WTC11 (cell line): ENCODE measurements at regions not wholly inside any gene's neighbourhood (a gene's known extent, or its start where the extent isn't known, plus 50 kb on each side); places are given as distances from the start of the nearest gene placed in this dataset.

Source experiments
- ATAC-seq: fragments of 200-7000 bp; cut with Tn5 transposase; 2 replicates; pipeline ENCODE4 v1.10.0; 2021; ENCODE audit warnings: mild to moderate bottlenecking, moderate library complexity
- CTCF ChIA-PET: fragments of 300-600 bp; sonication (Branson Sonifier 250); formaldehyde crosslinking; loops from one replicate; lab custom pipeline; 2021; ENCODE audit warnings: antibody characterized with exemption; lab: Charles Lee
- POLR2A ChIA-PET: fragments of 350-600 bp; sonication (Branson Sonifier 250); formaldehyde crosslinking; loops from one replicate; lab custom pipeline; 2021; ENCODE audit warnings: antibody characterized with exemption; lab: Charles Lee
- DNase-seq: peaks from one replicate; pipeline ENCODE4 v3.0.0; 2021; ENCODE audit warnings: low spot score
- H3K27ac Mint-ChIP-seq: 2 replicates; pipeline ENCODE4 v1.8.0; 2021; ENCODE audit warnings: mixed read lengths
- H3K27me3 Mint-ChIP-seq: 2 replicates; pipeline ENCODE4 v1.8.0; 2021; ENCODE audit warnings: low read depth, mild to moderate bottlenecking, moderate library complexity, mixed read lengths
- H3K36me3 Mint-ChIP-seq: 2 replicates; pipeline ENCODE4 v1.8.0; 2021; ENCODE audit warnings: mixed read lengths
- H3K4me1 Mint-ChIP-seq: 2 replicates; pipeline ENCODE4 v1.8.0; 2022; ENCODE audit warnings: mixed read lengths
- H3K4me3 Mint-ChIP-seq: 2 replicates; pipeline ENCODE4 v1.8.0; 2021; ENCODE audit warnings: mild to moderate bottlenecking, moderate library complexity, mixed read lengths
- H3K9me3 Mint-ChIP-seq: 2 replicates; pipeline ENCODE4 v1.8.0; 2021; ENCODE audit warnings: mixed read lengths
- AFF4 ChIP-seq: sonication (generic); formaldehyde crosslinking; IDR thresholded peaks from 2 replicates; pipeline ENCODE4 v1.8.1; 2023; ENCODE audit warnings: mild to moderate bottlenecking, missing genetic modification reagents, borderline replicate concordance
- ATF3 ChIP-seq: sonication (generic); formaldehyde crosslinking; conservative IDR thresholded peaks from 2 replicates; pipeline ENCODE4 v1.8.1; 2022; ENCODE audit warnings: mild to moderate bottlenecking, missing genetic modification reagents
- CDX4 ChIP-seq: fragments of 250-450 bp; sonication (Bioruptor Pico); IDR thresholded peaks from 2 replicates; pipeline ENCODE4 v1.9.0; 2021; ENCODE audit warnings: moderate library complexity, mild to moderate bottlenecking, inconsistent platforms, borderline replicate concordance
- CREB1 ChIP-seq: sonication (generic); formaldehyde crosslinking; IDR thresholded peaks from 2 replicates; pipeline ENCODE4 v1.8.0; 2023; ENCODE audit warnings: mild to moderate bottlenecking, missing genetic modification reagents
- CTCF ChIP-seq: fragments of 200-600 bp; IDR thresholded peaks from 2 replicates; pipeline ENCODE4 v1.8.0; 2022; ENCODE audit warnings: antibody characterized with exemption
- ELF4 ChIP-seq: sonication (generic); formaldehyde crosslinking; IDR thresholded peaks from 2 replicates; pipeline ENCODE4 v1.8.1; 2022; ENCODE audit warnings: low read depth, mild to moderate bottlenecking, moderate library complexity, missing genetic modification reagents
- FOXP1 ChIP-seq: sonication (generic); formaldehyde crosslinking; IDR thresholded peaks from 2 replicates; pipeline ENCODE4 v1.8.0; 2022; ENCODE audit warnings: missing genetic modification reagents, mild to moderate bottlenecking, moderate library complexity, borderline replicate concordance
- GTF2I ChIP-seq: fragments of 250-450 bp; sonication (Bioruptor Pico); conservative IDR thresholded peaks from 2 replicates; pipeline ENCODE4 v1.4.0; 2021; ENCODE audit warnings: mild to moderate bottlenecking
- HMGA2 ChIP-seq: fragments of 250-450 bp; sonication (Bioruptor Pico); IDR thresholded peaks from 2 replicates; pipeline ENCODE4 v1.4.0; 2021; ENCODE audit warnings: mild to moderate bottlenecking, moderate library complexity
- MXD4 ChIP-seq: fragments of 250-450 bp; sonication (Bioruptor Pico); IDR thresholded peaks from 2 replicates; pipeline ENCODE4 v1.8.0; 2021; ENCODE audit warnings: mild to moderate bottlenecking, moderate library complexity, borderline replicate concordance
- PRDM15 ChIP-seq: sonication (generic); formaldehyde crosslinking; IDR thresholded peaks from 2 replicates; pipeline ENCODE4 v1.8.0; 2022; ENCODE audit warnings: missing genetic modification reagents
- ZNF232 ChIP-seq: sonication (generic); formaldehyde crosslinking; IDR thresholded peaks from 2 replicates; pipeline ENCODE4 v1.8.0; 2022; ENCODE audit warnings: mild to moderate bottlenecking, missing genetic modification reagents
- ZNF512 ChIP-seq: sonication (generic); formaldehyde crosslinking; IDR thresholded peaks from 2 replicates; pipeline ENCODE4 v1.8.1; 2022; ENCODE audit warnings: missing genetic modification reagents, borderline replicate concordance
- ZNF671 ChIP-seq: fragments of 250-450 bp; sonication (Bioruptor Pico); IDR thresholded peaks from 2 replicates; pipeline ENCODE4 v1.8.0; 2021; ENCODE audit warnings: mild to moderate bottlenecking

- CTCF ChIA-PET, result no interaction called here
- H3K27ac Mint-ChIP-seq, result no peak overlapping the region
- peaks cover 6% of the 10 kb centered on the region; the same call in 1 of the 2 replicates for H3K9me3 Mint-ChIP-seq
- POLR2A ChIA-PET, result no interaction called here
- H3K4me1 Mint-ChIP-seq, result peaks cover 20% of the 10 kb centered on the region
- ATAC-seq, result no peak
- H3K4me3 Mint-ChIP-seq, result no peak overlapping the region
- H3K27me3 Mint-ChIP-seq, result no peaks in the 10 kb centered on the region
- H3K36me3 Mint-ChIP-seq, result no peaks in the 10 kb centered on the region
- TF ChIP-seq ZNF671 (CRISPR knock-in tag) (no peak), CREB1 (no peak), MXD4 (CRISPR knock-in tag) (no peak), PRDM15 (CRISPR knock-in tag) (no peak), FOXP1 (CRISPR knock-in tag) (no peak)
- DNase-seq, result no peak
Observed at GRCh38 chr4:54498661-54499111, 159.1 kb upstream of the KIT start.

- Mint-ChIP-seq H3K4me3 (no peak overlapping the region), H3K27ac (no peak overlapping the region; the same call in 1 of the 2 replicates)
- POLR2A ChIA-PET, result no interaction called here
Observed at GRCh38 chr4:54499308-54500074, 158.3 kb upstream of the KIT start.

GRCh38 chr4:54505362-54505761 lies 152.4 kb upstream of the KIT start:
- H3K4me1 Mint-ChIP-seq, result peaks cover 5% of the 10 kb centered on the region
- POLR2A ChIA-PET, result no interaction called here
- H3K4me3 Mint-ChIP-seq, result no peak overlapping the region
- no peak overlapping the region for H3K27ac Mint-ChIP-seq
- DNase-seq (no peak), ATAC-seq (no peak)
- CTCF ChIA-PET, result no interaction called here
- H3K9me3 Mint-ChIP-seq, result peaks cover 27% of the 10 kb centered on the region
- peaks cover 13% of the 10 kb centered on the region for H3K36me3 Mint-ChIP-seq
- no peak for TF ChIP-seq CDX4 (CRISPR knock-in tag)
- 0 out of 2 replicates have a peak, but pooled peaks have one; percentile 38 for TF ChIP-seq GTF2I (CRISPR knock-in tag)
- TF ChIP-seq, all 79 proteins: peak for 1
- no peaks in the 10 kb centered on the region for H3K27me3 Mint-ChIP-seq

More at GRCh38 chr4:54499308-54500074, 158.3 kb upstream of the KIT start:
- peaks cover 20% of the 10 kb centered on the region for H3K4me1 Mint-ChIP-seq
- 0 out of 2 replicates have a peak, but pooled peaks cover under 1% of the 10 kb centered on the region for H3K36me3 Mint-ChIP-seq
- no peaks in the 10 kb centered on the region for H3K27me3 Mint-ChIP-seq
- DNase-seq (no peak), ATAC-seq (no peak)
- CTCF ChIA-PET, result no interaction called here
- peaks cover 2% of the 10 kb centered on the region for H3K9me3 Mint-ChIP-seq
- TF ChIP-seq ZNF232, result no peak
- TF ChIP-seq CTCF, result no peak
- no peak for TF ChIP-seq ELF4 (CRISPR knock-in tag)
- no peak for TF ChIP-seq HMGA2 (CRISPR knock-in tag)

- POLR2A ChIA-PET, result no interaction called here
- Mint-ChIP-seq H3K27ac (no peak overlapping the region), H3K27me3 (no peaks in the 10 kb centered on the region), H3K36me3 (peaks cover 13% of the 10 kb centered on the region), H3K9me3 (peaks cover 27% of the 10 kb centered on the region), H3K4me1 (peaks cover 12% of the 10 kb centered on the region), H3K4me3 (no peak overlapping the region)
- DNase-seq, result no peak
- no peak for ATAC-seq
- CTCF ChIA-PET, result no interaction called here
- TF ChIP-seq AFF4 (no peak), ZNF512 (CRISPR knock-in tag) (no peak), FOXP1 (CRISPR knock-in tag) (no peak), ATF3 (no peak), CDX4 (CRISPR knock-in tag) (no peak)
Observed at GRCh38 chr4:54505996-54506395, 151.8 kb upstream of the KIT start.
